IPS DF 6.9 (cell line): ENCODE measurements at regions not wholly inside any gene's neighbourhood (a gene's known extent, or its start where the extent isn't known, plus 50 kb on each side); places are given as distances from the start of the nearest gene placed in this dataset.
"Not testable (repeated sequence)": the region's sequence is repeated elsewhere in the genome, so short reads cannot be mapped to it uniquely, and the experiment has no call there.

ENCODE experiments used
- DNase-seq: peaks from one replicate; pipeline ENCODE4 v3.0.0-alpha.2; 2013; ENCODE audit warnings: low read depth, low spot score
- H3K27ac ChIP-seq: one replicate; pipeline ENCODE4 v1.5.1; 2013; ENCODE audit warnings: low read length, control low read depth
- H3K27me3 ChIP-seq: 2 replicates; pipeline ENCODE4 v1.6.1; 2013; ENCODE audit warnings: mild to moderate bottlenecking, low read length; ENCODE audit not compliant: control insufficient read depth, insufficient read depth
- H3K36me3 ChIP-seq: 2 replicates; pipeline ENCODE4 v1.6.1; 2013; ENCODE audit warnings: low read length; ENCODE audit not compliant: control insufficient read depth, insufficient read depth
- H3K4me1 ChIP-seq: 2 replicates; pipeline ENCODE4 v1.6.1; 2013; ENCODE audit warnings: low read length; ENCODE audit not compliant: control insufficient read depth, insufficient read depth
- H3K4me3 ChIP-seq: 2 replicates; pipeline ENCODE4 v1.5.1; 2013; ENCODE audit warnings: mild to moderate bottlenecking, low read length
- H3K9me3 ChIP-seq: 2 replicates; pipeline ENCODE4 v1.6.1; 2013; ENCODE audit warnings: low read length, inconsistent platforms; ENCODE audit not compliant: control insufficient read depth, insufficient read depth
- WGBS: extraction: QIAGEN DNeasy Blood & Tissue Kit; methylation state at CpG from one replicate; pipeline ENCODE4 v1.1.7; 2013; ENCODE audit warnings: mixed read lengths, missing lambda C conversion rate; ENCODE audit not compliant: insufficient read length, insufficient coverage; 5-methylcytosine and 5-hydroxymethylcytosine counted together

DNA sequence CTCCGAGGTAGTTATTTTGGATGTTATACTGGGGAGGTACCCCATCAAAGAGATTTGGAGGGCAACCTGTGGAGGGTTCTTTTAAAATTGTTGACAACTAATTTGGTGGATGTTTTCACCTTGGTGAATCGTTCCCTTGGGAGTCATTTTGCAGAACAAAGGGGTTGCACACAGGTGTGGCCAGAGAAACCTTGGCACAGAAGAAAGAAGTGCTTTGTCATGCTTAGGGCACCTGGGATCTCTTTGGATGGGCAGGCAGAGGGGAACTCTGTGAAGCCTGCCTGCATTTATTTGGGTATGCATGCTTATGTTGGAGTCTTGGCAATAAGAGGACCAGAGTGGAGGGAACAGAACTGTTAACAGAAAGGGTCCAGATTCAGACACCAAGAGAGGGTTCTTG lies 376.4 kb upstream of the AMELY start:
- H3K4me3 ChIP-seq, H3K9me3 ChIP-seq, H3K27me3 ChIP-seq, H3K4me1 ChIP-seq, H3K36me3 ChIP-seq, H3K27ac ChIP-seq, DNase-seq: not testable (repeated sequence)
- WGBS = no CpG with 5 or more reads among the region's 2 CpGs

DNA sequence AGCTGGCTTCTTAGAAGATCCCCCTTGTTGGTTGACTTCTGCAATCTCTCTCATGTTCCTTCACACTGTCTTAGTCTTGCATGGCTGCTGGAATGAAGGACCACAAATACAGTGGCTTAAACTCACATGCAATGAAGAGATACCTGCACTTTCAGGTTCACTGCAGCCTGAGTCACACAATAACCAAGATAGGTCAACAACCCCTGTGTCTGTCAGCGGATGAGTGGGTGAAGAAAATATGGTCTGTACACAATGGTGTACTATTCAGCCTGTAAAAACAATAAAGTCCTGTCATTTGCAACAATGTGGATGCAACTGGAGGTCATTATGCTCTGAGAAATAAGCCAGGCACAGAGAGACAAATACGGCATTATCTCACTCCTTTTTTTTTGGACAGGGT lies 373.8 kb upstream of the AMELY start:
- Histone ChIP-seq H3K27ac (no peak overlapping the region), H3K9me3 (no peaks in the 10 kb centered on the region), H3K27me3 (no peaks in the 10 kb centered on the region), H3K4me3 (no peak overlapping the region), H3K36me3 (no peaks in the 10 kb centered on the region), H3K4me1 (peaks cover 1% of the 10 kb centered on the region; the same call in 1 of the 2 replicates)
- DNase-seq = no peak
- WGBS = no CpG with 5 or more reads among the region's 2 CpGs

DNA sequence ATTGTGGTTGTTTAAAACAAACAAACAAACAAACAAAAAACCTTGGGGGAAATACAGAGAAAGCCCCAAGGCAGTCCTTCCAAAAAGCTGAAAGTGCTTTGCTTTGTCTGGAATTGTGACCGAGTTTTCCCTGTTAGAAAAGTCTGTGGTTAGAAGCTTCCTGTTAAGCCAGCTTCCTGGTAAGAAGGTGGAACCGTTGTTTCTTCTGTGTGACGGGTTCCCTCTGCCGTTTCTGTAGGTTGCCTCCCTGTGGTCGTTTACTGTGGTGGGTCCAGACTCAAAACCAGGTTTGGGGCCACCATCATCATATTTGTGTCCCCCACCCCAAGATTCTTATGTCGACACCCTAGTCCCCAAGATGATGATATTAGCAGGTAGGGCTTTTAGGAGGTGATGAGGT lies 371.4 kb upstream of the AMELY start:
- no peak overlapping the region for H3K27ac ChIP-seq
- H3K36me3 ChIP-seq = no peaks in the 10 kb centered on the region
- no peak overlapping the region for H3K4me3 ChIP-seq
- no CpG with 5 or more reads among the region's 6 CpGs for WGBS
- DNase-seq = no peak
- H3K27me3 ChIP-seq = no peaks in the 10 kb centered on the region
- H3K4me1 ChIP-seq = peaks cover 1% of the 10 kb centered on the region; the same call in 1 of the 2 replicates
- H3K9me3 ChIP-seq = no peaks in the 10 kb centered on the region

DNA sequence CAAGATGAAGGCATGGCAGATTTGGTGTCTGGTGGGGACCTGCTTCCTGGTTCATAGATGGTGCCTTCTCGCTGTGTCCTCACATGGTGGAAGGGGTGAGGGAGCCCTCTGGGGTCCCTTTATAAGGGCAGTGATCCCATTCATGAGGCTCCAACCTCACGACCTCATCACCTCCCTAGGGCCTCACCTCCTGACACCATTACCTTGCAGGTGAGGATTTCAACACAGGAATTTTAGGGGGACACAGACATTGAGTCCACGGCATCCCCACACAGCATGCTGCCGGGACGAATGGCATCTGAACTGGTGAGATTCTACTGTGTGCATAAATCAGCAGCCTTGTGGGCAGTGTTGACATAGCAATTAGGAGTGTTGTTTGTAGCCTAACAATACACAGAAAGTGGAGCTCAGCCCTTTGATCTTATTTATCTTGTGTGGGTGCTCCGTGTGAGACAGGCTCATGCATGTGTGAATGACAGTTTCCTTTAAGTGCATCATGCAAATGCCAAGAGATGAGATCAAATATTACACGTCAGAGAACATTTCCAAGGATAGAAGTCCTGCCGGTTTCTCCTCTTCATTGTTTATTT lies 368.7 kb upstream of the AMELY start:
- H3K4me3 ChIP-seq, DNase-seq, H3K9me3 ChIP-seq, H3K27me3 ChIP-seq, H3K27ac ChIP-seq, H3K4me1 ChIP-seq, H3K36me3 ChIP-seq: not testable (repeated sequence)
- no CpG with 5 or more reads among the region's 8 CpGs for WGBS

DNA sequence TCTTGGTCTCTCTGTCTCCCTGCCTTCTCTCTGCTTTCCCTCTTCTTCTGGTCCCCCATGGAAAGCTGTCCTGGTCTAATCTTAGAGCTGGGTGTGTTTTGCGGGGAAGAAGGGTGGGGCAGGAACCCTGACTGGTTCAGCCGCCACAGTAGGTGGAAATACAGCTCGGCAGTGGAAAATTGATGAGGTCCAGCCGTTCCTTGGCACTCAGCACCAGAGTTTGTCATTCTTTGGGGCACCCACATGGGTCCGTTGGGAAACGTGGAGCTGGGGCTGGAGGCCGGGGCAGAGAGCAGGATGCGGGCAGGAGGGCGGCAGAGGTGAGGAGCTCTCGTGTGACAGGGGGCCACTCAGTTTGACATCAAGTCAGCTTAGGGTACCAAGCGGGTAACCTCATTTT lies 364.2 kb upstream of the AMELY start:
- no peak overlapping the region for H3K27ac ChIP-seq
- H3K9me3 ChIP-seq = no peaks in the 10 kb centered on the region
- no peaks in the 10 kb centered on the region for H3K4me1 ChIP-seq
- WGBS = no CpG with 5 or more reads among the region's 11 CpGs
- no peaks in the 10 kb centered on the region for H3K27me3 ChIP-seq
- H3K36me3 ChIP-seq = no peaks in the 10 kb centered on the region
- no peak overlapping the region for H3K4me3 ChIP-seq
- DNase-seq = no peak

DNA sequence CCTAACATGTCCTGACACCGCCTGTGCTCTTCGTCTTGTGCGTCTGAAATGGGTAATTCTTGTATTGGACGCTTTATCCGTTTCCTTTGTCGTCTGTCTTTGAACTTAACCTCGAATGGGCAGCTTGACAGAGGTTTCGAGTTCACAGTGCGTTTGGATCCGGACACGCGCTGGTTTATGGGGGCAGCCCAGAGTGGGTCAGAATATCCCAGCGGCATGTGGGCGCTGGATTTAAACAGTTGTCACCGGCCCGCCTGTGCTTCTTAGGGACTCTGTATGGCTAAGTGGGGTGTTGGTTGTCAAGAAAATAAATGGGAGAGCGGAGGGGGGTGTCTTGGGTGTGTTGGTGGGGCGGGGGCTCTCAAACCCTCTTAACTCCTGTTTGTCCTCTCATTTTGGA lies 363.5 kb upstream of the AMELY start:
- Histone ChIP-seq H3K4me3 (peak overlapping the region; percentile 86; the same call in 1 of the 2 replicates), H3K4me1 (no peaks in the 10 kb centered on the region), H3K27me3 (no peaks in the 10 kb centered on the region), H3K9me3 (no peaks in the 10 kb centered on the region), H3K36me3 (no peaks in the 10 kb centered on the region), H3K27ac (no peak overlapping the region)
- no peak for DNase-seq
- WGBS = no CpG with 5 or more reads among the region's 18 CpGs

DNA sequence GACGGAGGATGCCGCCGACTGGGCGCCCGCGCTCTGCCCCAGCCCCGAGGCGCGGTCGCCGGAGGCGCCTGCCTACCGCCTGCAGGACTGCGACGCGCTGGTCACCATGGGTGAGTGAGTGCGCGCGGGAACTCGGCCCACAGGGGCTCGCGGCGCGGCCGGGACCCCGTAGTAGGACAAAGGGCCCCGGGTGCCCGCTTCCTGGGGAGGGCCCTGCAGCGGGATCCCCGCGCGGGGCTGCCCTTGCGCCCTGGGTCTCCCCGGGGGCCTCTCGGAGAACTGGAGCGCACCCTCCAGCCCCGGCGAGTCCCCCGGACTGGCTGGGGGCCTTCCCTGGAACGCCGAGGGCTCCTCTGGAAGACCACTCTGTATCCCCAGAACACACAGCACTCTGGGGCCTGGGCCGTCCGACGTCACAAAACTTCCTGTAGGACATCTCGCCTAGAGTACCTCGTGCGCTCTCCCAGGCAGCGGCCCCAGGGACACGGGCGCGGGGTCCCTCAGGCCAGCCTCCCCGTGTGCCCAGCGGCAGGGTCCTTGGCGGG lies 362.9 kb upstream of the AMELY start:
- Histone ChIP-seq H3K4me3 (peak overlapping the region; percentile 86), H3K9me3 (no peaks in the 10 kb centered on the region), H3K4me1 (no peaks in the 10 kb centered on the region), H3K27ac (no peak overlapping the region), H3K36me3 (no peaks in the 10 kb centered on the region), H3K27me3 (no peaks in the 10 kb centered on the region)
- DNase-seq = no peak
- WGBS = no CpG with 5 or more reads among the region's 54 CpGs

DNA sequence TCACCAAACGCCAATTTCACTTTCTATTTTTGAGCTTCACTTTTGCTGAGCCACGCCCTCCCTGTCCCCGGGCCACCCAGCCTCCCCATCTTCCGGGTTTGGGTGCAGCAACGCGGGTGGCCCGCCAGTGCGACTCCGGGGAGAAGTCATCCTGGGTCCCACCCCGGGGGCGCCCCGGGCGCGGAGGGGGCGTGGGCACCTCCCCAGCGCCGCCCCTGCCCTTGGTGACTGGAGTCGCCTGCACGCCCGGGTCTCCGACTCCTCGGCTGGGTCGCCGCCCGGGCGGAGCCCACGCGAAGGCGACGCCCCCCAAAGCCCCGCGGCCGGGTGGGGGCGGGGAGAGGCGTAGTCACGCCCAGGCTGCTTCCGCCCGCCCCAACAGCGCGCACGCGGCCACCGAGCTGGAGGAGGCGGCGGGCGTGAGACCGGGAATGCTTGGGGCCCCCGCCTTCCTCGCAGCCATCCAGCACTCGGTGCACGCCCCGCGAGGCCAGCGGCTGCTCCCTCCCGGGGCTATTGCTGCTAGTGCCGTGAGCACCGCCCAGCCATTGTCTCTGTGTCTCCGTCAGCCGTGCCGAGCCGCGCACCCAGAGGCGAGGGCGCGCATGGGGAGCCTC lies 362.1 kb upstream of the AMELY start:
- no peaks in the 10 kb centered on the region for H3K4me1 ChIP-seq
- H3K9me3 ChIP-seq = no peaks in the 10 kb centered on the region
- H3K36me3 ChIP-seq = no peaks in the 10 kb centered on the region
- no peak for DNase-seq
- no peaks in the 10 kb centered on the region for H3K27me3 ChIP-seq
- H3K4me3 ChIP-seq = peak overlapping the region; percentile 86; the same call in 1 of the 2 replicates
- WGBS = no CpG with 5 or more reads among the region's 65 CpGs
- H3K27ac ChIP-seq = no peak overlapping the region

DNA sequence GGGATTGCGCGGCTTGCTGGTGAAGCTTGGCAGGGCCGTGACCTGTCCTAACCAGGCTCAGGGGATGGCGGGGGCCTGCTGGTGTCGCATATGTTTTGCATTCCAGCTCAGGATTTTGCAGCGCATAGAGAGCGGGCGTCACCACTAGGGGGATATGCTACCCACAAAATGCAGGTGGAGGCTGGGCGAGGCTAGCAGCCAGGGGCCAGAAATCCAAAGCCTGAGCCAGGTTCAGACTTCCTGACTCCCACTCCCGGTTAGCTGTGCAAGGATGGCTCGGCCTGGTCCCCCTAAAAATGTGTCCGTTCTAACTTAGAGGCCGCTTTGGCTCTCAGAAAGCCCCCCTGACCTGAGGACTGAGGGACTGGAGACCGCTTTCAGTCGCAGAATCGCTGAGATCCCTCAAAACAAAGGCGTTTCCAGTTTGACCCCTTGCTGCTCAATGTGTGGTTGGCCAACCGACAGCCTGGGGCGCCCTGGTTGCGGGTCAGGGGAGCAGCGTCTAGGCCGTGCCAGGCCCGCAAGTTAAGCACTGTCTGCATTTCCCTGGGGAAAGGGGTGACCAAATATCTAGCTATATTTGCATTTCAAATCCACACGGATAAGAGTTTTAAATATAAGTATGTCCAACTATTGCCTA lies 361.1 kb upstream of the AMELY start:
- Histone ChIP-seq H3K27ac (no peak overlapping the region), H3K4me1 (no peaks in the 10 kb centered on the region), H3K4me3 (peak overlapping the region; percentile 2; the same call in 1 of the 2 replicates), H3K36me3 (no peaks in the 10 kb centered on the region), H3K9me3 (no peaks in the 10 kb centered on the region), H3K27me3 (no peaks in the 10 kb centered on the region)
- DNase-seq = peak; percentile 45
- no CpG with 5 or more reads among the region's 24 CpGs for WGBS

DNA sequence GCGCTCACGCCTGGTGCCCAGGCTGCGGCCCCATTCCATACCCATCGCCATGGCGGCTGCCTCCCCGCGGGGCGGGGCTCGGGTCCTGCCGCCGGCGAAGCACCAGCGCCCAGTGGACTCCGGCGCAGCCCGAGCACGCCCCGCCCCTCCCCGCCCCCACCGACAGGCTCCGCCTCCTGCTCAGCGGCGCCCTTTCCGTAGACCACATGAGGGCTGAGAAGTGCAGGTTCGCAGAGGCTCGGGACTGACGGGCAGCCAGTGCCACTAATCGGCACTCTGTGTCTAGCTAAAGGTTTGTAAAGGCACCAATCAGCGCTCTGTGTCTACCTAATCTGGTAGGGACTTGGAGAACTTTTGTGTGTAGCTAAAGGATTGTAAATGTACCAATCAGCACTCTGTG lies 352.2 kb upstream of the AMELY start:
- Histone ChIP-seq H3K27ac (no peak overlapping the region), H3K4me1 (no peaks in the 10 kb centered on the region), H3K27me3 (no peaks in the 10 kb centered on the region), H3K4me3 (no peak overlapping the region), H3K9me3 (no peaks in the 10 kb centered on the region), H3K36me3 (no peaks in the 10 kb centered on the region)
- no peak for DNase-seq
- WGBS = no CpG with 5 or more reads among the region's 29 CpGs
